ENCODE measurements at regions not wholly inside any gene's neighbourhood (a gene's known extent, or its start where the extent isn't known, plus 50 kb on each side); places are given as distances from the start of the nearest gene placed in this dataset.

- TF ChIP-seq CTCF (conservative IDR thresholded peaks at IDR 0.05): no peak
- TF ChIP-seq ZFX (IDR thresholded peaks at IDR 0.05): no peak
These were observed 125.1 kb upstream of the FGF3 start for GRCh38 chr11:69944146-69944795.

Data from C4-2B (cell line).